ENCODE measurements at regions not wholly inside any gene's neighbourhood (a gene's known extent, or its start where the extent isn't known, plus 50 kb on each side); places are given as distances from the start of the nearest gene placed in this dataset.

DNA sequence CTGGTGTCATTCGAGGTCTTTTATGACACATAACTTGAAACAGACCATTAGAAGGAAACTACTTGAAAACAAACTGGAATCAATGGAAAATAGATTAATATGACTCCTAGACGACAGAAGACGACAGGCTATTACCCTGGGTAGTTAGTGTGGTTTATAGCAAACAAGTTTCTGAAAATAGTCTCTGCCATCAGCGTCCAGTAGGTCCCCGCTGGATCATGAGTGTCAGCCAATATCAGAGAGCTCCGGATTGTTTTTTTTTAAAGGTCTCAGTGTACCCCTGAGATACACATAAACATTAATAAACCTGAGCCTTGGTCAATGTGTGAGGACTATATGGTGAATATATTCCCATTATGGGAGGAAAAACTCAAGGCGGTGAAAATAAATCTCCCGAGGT lies 115.0 kb upstream of the THUMPD2 start:
- DNase-seq (ENCODE audit: extremely low read depth in 1 of 4, low spot score in 3 of 4) (no peak), FAIRE-seq (no peak), ATAC-seq (no peak)
- H2AFZ ChIP-seq (ENCODE audit: low read depth, low read length), result no peak overlapping the region
- H3K9ac ChIP-seq (ENCODE audit: insufficient read depth in 1 of 2, low read depth in 2 of 2, low read length in 2 of 2), result no peak overlapping the region
- no peaks in the 10 kb centered on the region for H3K79me2 ChIP-seq (ENCODE audit: control insufficient read depth, insufficient read depth, low read length)
- intact Hi-C loops (cut with micrococcal nuclease) (no loop called here), in situ Hi-C loops (cut with MboI) (no loop called here)
- WGBS (ENCODE audit: insufficient coverage, low coverage, missing lambda C conversion rate), result 0% methylated on average over 8 of the region's 8 CpGs
- no peaks in the 10 kb centered on the region for H3K27me3 ChIP-seq (ENCODE audit: control insufficient read depth in 2 of 2, insufficient read depth in 2 of 2, low read length in 2 of 2)
- CTCF ChIA-PET (ENCODE audit: low intra/inter-chr PET ratio), result no interaction called here
- no peaks in the 10 kb centered on the region for H4K20me1 ChIP-seq (replicated peaks; ENCODE audit: control insufficient read depth, insufficient read depth, low read length)
- H3K4me2 ChIP-seq (ENCODE audit: insufficient read depth, low read length), result no peak overlapping the region
- H3K36me3 ChIP-seq (ENCODE audit: control insufficient read depth, insufficient read depth, low read length), result no peaks in the 10 kb centered on the region
- TF ChIP-seq ZSCAN29 (IDR thresholded peaks at IDR 0.05) (no peak), TSC22D4 (tag; IDR thresholded peaks at IDR 0.05) (no peak)
- TF ChIP-seq, protein P1, sequence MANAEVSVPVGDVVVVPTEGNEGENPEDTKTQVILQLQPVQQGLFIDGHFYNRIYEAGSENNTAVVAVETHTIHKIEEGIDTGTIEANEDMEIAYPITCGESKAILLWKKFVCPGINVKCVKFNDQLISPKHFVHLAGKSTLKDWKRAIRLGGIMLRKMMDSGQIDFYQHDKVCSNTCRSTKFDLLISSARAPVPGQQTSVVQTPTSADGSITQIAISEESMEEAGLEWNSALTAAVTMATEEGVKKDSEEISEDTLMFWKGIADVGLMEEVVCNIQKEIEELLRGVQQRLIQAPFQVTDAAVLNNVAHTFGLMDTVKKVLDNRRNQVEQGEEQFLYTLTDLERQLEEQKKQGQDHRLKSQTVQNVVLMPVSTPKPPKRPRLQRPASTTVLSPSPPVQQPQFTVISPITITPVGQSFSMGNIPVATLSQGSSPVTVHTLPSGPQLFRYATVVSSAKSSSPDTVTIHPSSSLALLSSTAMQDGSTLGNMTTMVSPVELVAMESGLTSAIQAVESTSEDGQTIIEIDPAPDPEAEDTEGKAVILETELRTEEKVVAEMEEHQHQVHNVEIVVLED (CRISPR knock-in tag; IDR thresholded peaks at IDR 0.05), result no peak
- H3K9me1 ChIP-seq (ENCODE audit: control insufficient read depth, insufficient read depth, low read length), result no peaks in the 10 kb centered on the region
- H3K27ac ChIP-seq (ENCODE audit: extremely low read depth, low read depth, low read length), result no peak overlapping the region
- H3K4me1 ChIP-seq (replicated peaks in 1 of 2; ENCODE audit: control insufficient read depth in 2 of 2, insufficient read depth in 2 of 2, low read length in 2 of 2), result no peaks in the 10 kb centered on the region
- H3K4me3 ChIP-seq, result no peak overlapping the region
- POLR2A ChIA-PET, result interaction anchor here (0.6 kb wide), 1 partner anchor 32 kb away, joined by 3 read pairs; no protein-coding TSS in a partner anchor
- BruUV-seq (replicated peaks), result no TSS peak
- H3K9me3 ChIP-seq (replicated peaks; ENCODE audit: control insufficient read depth, insufficient read depth, low read depth, low read length), result no peaks in the 10 kb centered on the region

GRCh38 chr2:39893616-39894015 lies 114.6 kb upstream of the THUMPD2 start:
- ATAC-seq, result no peak
- no peak overlapping the region for H2AFZ ChIP-seq (ENCODE audit: low read depth, low read length)
- BruUV-seq (replicated peaks), result no TSS peak
- intact Hi-C loops (cut with micrococcal nuclease), result no loop called here
- H3K4me1 ChIP-seq (replicated peaks in 1 of 2; ENCODE audit: control insufficient read depth in 2 of 2, insufficient read depth in 2 of 2, low read length in 2 of 2), result no peaks in the 10 kb centered on the region
- no peaks in the 10 kb centered on the region for H4K20me1 ChIP-seq (replicated peaks; ENCODE audit: control insufficient read depth, insufficient read depth, low read length)
- no peaks in the 10 kb centered on the region for H3K27me3 ChIP-seq (ENCODE audit: control insufficient read depth in 2 of 2, insufficient read depth in 2 of 2, low read length in 2 of 2)
- no peak for FAIRE-seq
- no peak for DNase-seq (ENCODE audit: extremely low read depth in 1 of 4, low spot score in 3 of 4)
- H3K9me3 ChIP-seq (replicated peaks; ENCODE audit: control insufficient read depth, insufficient read depth, low read depth, low read length), result no peaks in the 10 kb centered on the region
- in situ Hi-C loops (cut with MboI), result no loop called here
- H3K9ac ChIP-seq (ENCODE audit: insufficient read depth in 1 of 2, low read depth in 2 of 2, low read length in 2 of 2), result no peak overlapping the region
- H3K9me1 ChIP-seq (ENCODE audit: control insufficient read depth, insufficient read depth, low read length), result no peaks in the 10 kb centered on the region
- H3K36me3 ChIP-seq (ENCODE audit: control insufficient read depth, insufficient read depth, low read length), result no peaks in the 10 kb centered on the region
- POLR2A ChIA-PET, result interaction anchor here (0.6 kb wide), 2 partner anchors 12 to 32 kb away, joined by 3 read pairs; no protein-coding TSS in a partner anchor
- H3K79me2 ChIP-seq (ENCODE audit: control insufficient read depth, insufficient read depth, low read length), result no peaks in the 10 kb centered on the region
- no peak overlapping the region for H3K4me3 ChIP-seq
- 0% methylated on average over 4 of the region's 4 CpGs for WGBS (ENCODE audit: insufficient coverage, low coverage, missing lambda C conversion rate)
- no peak overlapping the region for H3K4me2 ChIP-seq (ENCODE audit: insufficient read depth, low read length)
- H3K27ac ChIP-seq (ENCODE audit: extremely low read depth, low read depth, low read length), result no peak overlapping the region
- CTCF ChIA-PET (ENCODE audit: low intra/inter-chr PET ratio), result no interaction called here
- TF ChIP-seq PTTG1 (tag; IDR thresholded peaks at IDR 0.05; ENCODE audit: low read depth) (no peak), STAT5A (IDR thresholded peaks at IDR 0.05; ENCODE audit: borderline replicate concordance, low read length) (no peak), CHD2 (IDR thresholded peaks at IDR 0.05; ENCODE audit: low read depth, low read length) (no peak), GTF2F1 (IDR thresholded peaks at IDR 0.05; ENCODE audit: low read depth, low read length) (no peak), CC2D1A (IDR thresholded peaks at IDR 0.05) (no peak), SIX5 (IDR thresholded peaks at IDR 0.05; ENCODE audit: borderline replicate concordance in 1 of 2, insufficient read depth in 1 of 2, low read depth in 1 of 2, low read length in 2 of 2) (no peak), ETV6 (IDR thresholded peaks at IDR 0.05; ENCODE audit: borderline replicate concordance in 1 of 2, low read depth in 2 of 2, low read length in 1 of 2) (no peak), ETV6 (CRISPR knock-in tag; IDR thresholded peaks at IDR 0.05; ENCODE audit: borderline replicate concordance) (no peak), FOS (IDR thresholded peaks at IDR 0.05; ENCODE audit: extremely low read depth, insufficient read length) (no peak), TEAD1 (CRISPR knock-in tag; IDR thresholded peaks at IDR 0.05) (no peak)
- TF ChIP-seq, protein P2, sequence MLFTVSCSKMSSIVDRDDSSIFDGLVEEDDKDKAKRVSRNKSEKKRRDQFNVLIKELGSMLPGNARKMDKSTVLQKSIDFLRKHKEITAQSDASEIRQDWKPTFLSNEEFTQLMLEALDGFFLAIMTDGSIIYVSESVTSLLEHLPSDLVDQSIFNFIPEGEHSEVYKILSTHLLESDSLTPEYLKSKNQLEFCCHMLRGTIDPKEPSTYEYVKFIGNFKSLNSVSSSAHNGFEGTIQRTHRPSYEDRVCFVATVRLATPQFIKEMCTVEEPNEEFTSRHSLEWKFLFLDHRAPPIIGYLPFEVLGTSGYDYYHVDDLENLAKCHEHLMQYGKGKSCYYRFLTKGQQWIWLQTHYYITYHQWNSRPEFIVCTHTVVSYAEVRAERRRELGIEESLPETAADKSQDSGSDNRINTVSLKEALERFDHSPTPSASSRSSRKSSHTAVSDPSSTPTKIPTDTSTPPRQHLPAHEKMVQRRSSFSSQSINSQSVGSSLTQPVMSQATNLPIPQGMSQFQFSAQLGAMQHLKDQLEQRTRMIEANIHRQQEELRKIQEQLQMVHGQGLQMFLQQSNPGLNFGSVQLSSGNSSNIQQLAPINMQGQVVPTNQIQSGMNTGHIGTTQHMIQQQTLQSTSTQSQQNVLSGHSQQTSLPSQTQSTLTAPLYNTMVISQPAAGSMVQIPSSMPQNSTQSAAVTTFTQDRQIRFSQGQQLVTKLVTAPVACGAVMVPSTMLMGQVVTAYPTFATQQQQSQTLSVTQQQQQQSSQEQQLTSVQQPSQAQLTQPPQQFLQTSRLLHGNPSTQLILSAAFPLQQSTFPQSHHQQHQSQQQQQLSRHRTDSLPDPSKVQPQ (CRISPR knock-in tag; IDR thresholded peaks at IDR 0.05; ENCODE audit: borderline replicate concordance), result no peak
